ENCODE measurements at regions not wholly inside any gene's neighbourhood (a gene's known extent, or its start where the extent isn't known, plus 50 kb on each side); places are given as distances from the start of the nearest gene placed in this dataset.
A peak's percentile ranks its signal among the peaks of the same experiment; 100 is the strongest.

- Mint-ChIP-seq H3K9me3 (no peaks in the 10 kb centered on the region), H3K36me3 (peaks cover 7% of the 10 kb centered on the region), H3K27ac (peak overlapping the region; percentile 95), H3K4me1 (peaks cover 48% of the 10 kb centered on the region), H3K27me3 (no peaks in the 10 kb centered on the region), H3K4me3 (peak overlapping the region; percentile 81)
- POLR2A ChIA-PET: interaction anchor here (1.0 to 6.8 kb wide), 6 partner anchors 8 to 60 kb away, joined by 3 to 59 read pairs (median 9); no protein-coding TSS in a partner anchor
- DNase-seq (no peak), ATAC-seq (ENCODE audit: low read depth) (peak; percentile 46)
These were observed 51.2 kb upstream of the CARD11 start for GRCh38 chr7:3094701-3095445.

- POLR2A ChIA-PET: no interaction called here
- ATAC-seq (ENCODE audit: low read depth): no peak
- Mint-ChIP-seq H3K27me3 (no peaks in the 10 kb centered on the region), H3K4me1 (peaks cover 38% of the 10 kb centered on the region), H3K4me3 (no peak overlapping the region), H3K36me3 (peaks cover 7% of the 10 kb centered on the region), H3K27ac (no peak overlapping the region), H3K9me3 (no peaks in the 10 kb centered on the region)
- DNase-seq: no peak
These were observed 54.1 kb upstream of the CARD11 start for GRCh38 chr7:3097734-3098133.

GRCh38 chr7:3102159-3102558 lies 58.5 kb upstream of the CARD11 start:
- Mint-ChIP-seq H3K27ac (peak overlapping the region; percentile 65), H3K27me3 (no peaks in the 10 kb centered on the region), H3K4me1 (peaks cover 50% of the 10 kb centered on the region), H3K4me3 (peak overlapping the region; percentile 49), H3K9me3 (peaks cover 4% of the 10 kb centered on the region), H3K36me3 (peaks cover 17% of the 10 kb centered on the region)
- POLR2A ChIA-PET: interaction anchor here (0.9 to 3.2 kb wide), 4 partner anchors 9 to 38 kb away, joined by 3 to 17 read pairs (median 4); no protein-coding TSS in a partner anchor
- ATAC-seq (ENCODE audit: low read depth): no peak
- no peak for DNase-seq

- Mint-ChIP-seq H3K9me3 (peaks cover 6% of the 10 kb centered on the region), H3K4me1 (peaks cover 63% of the 10 kb centered on the region), H3K36me3 (peaks cover 27% of the 10 kb centered on the region), H3K4me3 (peak overlapping the region; percentile 47), H3K27ac (peak overlapping the region; percentile 93), H3K27me3 (no peaks in the 10 kb centered on the region)
- DNase-seq: peak; percentile 31
- ATAC-seq (ENCODE audit: low read depth): peak; percentile 22
- POLR2A ChIA-PET: interaction anchor here (0.6 to 3.2 kb wide), 3 partner anchors 10 to 38 kb away, joined by 3 to 17 read pairs (median 3); no protein-coding TSS in a partner anchor
These were observed 60.1 kb upstream of the CARD11 start for GRCh38 chr7:3103614-3104398.

GRCh38 chr7:3105856-3106255 lies 62.2 kb upstream of the CARD11 start:
- POLR2A ChIA-PET: interaction anchor here (1.2 to 3.9 kb wide), 7 partner anchors 12 to 203 kb away, joined by 3 to 59 read pairs (median 6); no protein-coding TSS in a partner anchor
- DNase-seq (peak; percentile 28), ATAC-seq (ENCODE audit: low read depth) (no peak)
- peaks cover 36% of the 10 kb centered on the region for H3K36me3 Mint-ChIP-seq
- H3K4me3 Mint-ChIP-seq: peak overlapping the region; percentile 62
- H3K4me1 Mint-ChIP-seq: peaks cover 76% of the 10 kb centered on the region
- H3K27ac Mint-ChIP-seq: peak overlapping the region; percentile 93
- no peaks in the 10 kb centered on the region for H3K27me3 Mint-ChIP-seq
- H3K9me3 Mint-ChIP-seq: peaks cover 9% of the 10 kb centered on the region

GRCh38 chr7:3106361-3106826 lies 62.7 kb upstream of the CARD11 start:
- peaks cover 81% of the 10 kb centered on the region for H3K4me1 Mint-ChIP-seq
- no peaks in the 10 kb centered on the region for H3K27me3 Mint-ChIP-seq
- ATAC-seq (ENCODE audit: low read depth): peak; percentile 88
- peak overlapping the region; percentile 62 for H3K4me3 Mint-ChIP-seq
- H3K9me3 Mint-ChIP-seq: peaks cover 9% of the 10 kb centered on the region
- POLR2A ChIA-PET: interaction anchor here (0.7 to 3.9 kb wide), 10 partner anchors 9 to 203 kb away, joined by 3 to 59 read pairs (median 4); no protein-coding TSS in a partner anchor
- DNase-seq: peak; percentile 49
- H3K27ac Mint-ChIP-seq: peak overlapping the region; percentile 93
- peaks cover 36% of the 10 kb centered on the region for H3K36me3 Mint-ChIP-seq

- POLR2A ChIA-PET: interaction anchor here (0.7 to 3.9 kb wide), 7 partner anchors 8 to 65 kb away, joined by 3 to 59 read pairs (median 4); no protein-coding TSS in a partner anchor
- Mint-ChIP-seq H3K27ac (peak overlapping the region; percentile 93), H3K27me3 (no peaks in the 10 kb centered on the region), H3K4me3 (no peak overlapping the region), H3K9me3 (peaks cover 9% of the 10 kb centered on the region), H3K36me3 (peaks cover 36% of the 10 kb centered on the region), H3K4me1 (peaks cover 80% of the 10 kb centered on the region)
- DNase-seq (peak; percentile 16), ATAC-seq (ENCODE audit: low read depth) (no peak)
These were observed 63.6 kb upstream of the CARD11 start for GRCh38 chr7:3107228-3107763.

- POLR2A ChIA-PET: interaction anchor here (1.0 to 3.9 kb wide), 2 partner anchors 16 to 45 kb away, joined by 3 to 59 read pairs; no protein-coding TSS in a partner anchor
These were observed 64.4 kb upstream of the CARD11 start for GRCh38 chr7:3107889-3108570.

GRCh38 chr7:3109311-3109915 lies 65.7 kb upstream of the CARD11 start:
- ATAC-seq (ENCODE audit: low read depth) (no peak), DNase-seq (no peak)
- Mint-ChIP-seq H3K36me3 (peaks cover 46% of the 10 kb centered on the region), H3K27ac (peak overlapping the region; percentile 60), H3K4me1 (peaks cover 74% of the 10 kb centered on the region), H3K4me3 (no peak overlapping the region), H3K27me3 (no peaks in the 10 kb centered on the region), H3K9me3 (peaks cover 11% of the 10 kb centered on the region)
- POLR2A ChIA-PET: no interaction called here

More at GRCh38 chr7:3107889-3108570, 64.4 kb upstream of the CARD11 start:
- peak overlapping the region; percentile 93 for H3K27ac Mint-ChIP-seq
- ATAC-seq (ENCODE audit: low read depth): no peak
- peaks cover 81% of the 10 kb centered on the region for H3K4me1 Mint-ChIP-seq
- peak overlapping the region; percentile 26 for H3K4me3 Mint-ChIP-seq
- H3K27me3 Mint-ChIP-seq: no peaks in the 10 kb centered on the region
- DNase-seq: no peak
- H3K9me3 Mint-ChIP-seq: peaks cover 9% of the 10 kb centered on the region
- H3K36me3 Mint-ChIP-seq: peaks cover 36% of the 10 kb centered on the region

GRCh38 chr7:3112479-3113134 lies 68.9 kb upstream of the CARD11 start:
- POLR2A ChIA-PET: interaction anchor here (0.5 to 1.0 kb wide), 3 partner anchors 20 to 870 kb away, joined by 3 to 6 read pairs (median 3); partner anchors contain the start of genes MRM2 and NUDT1
- H3K9me3 Mint-ChIP-seq: peaks cover 8% of the 10 kb centered on the region
- no peaks in the 10 kb centered on the region for H3K27me3 Mint-ChIP-seq
- H3K4me1 Mint-ChIP-seq: peaks cover 68% of the 10 kb centered on the region
- peak overlapping the region; percentile 80 for H3K27ac Mint-ChIP-seq
- DNase-seq: peak; percentile 67
- H3K36me3 Mint-ChIP-seq: peaks cover 49% of the 10 kb centered on the region
- peak overlapping the region; percentile 47 for H3K4me3 Mint-ChIP-seq
- ATAC-seq (ENCODE audit: low read depth): peak; percentile 83

GRCh38 chr7:3114917-3115316 lies 71.2 kb upstream of the CARD11 start:
- Mint-ChIP-seq H3K4me1 (peaks cover 57% of the 10 kb centered on the region), H3K27ac (no peak overlapping the region), H3K4me3 (no peak overlapping the region), H3K27me3 (no peaks in the 10 kb centered on the region), H3K9me3 (peaks cover 4% of the 10 kb centered on the region), H3K36me3 (peaks cover 33% of the 10 kb centered on the region)
- DNase-seq (no peak), ATAC-seq (ENCODE audit: low read depth) (no peak)
- POLR2A ChIA-PET: interaction anchor here (0.5 to 1.1 kb wide), 5 partner anchors 8 to 74 kb away, joined by 3 to 4 read pairs (median 4); no protein-coding TSS in a partner anchor
